GM18517 (cell line): ENCODE measurements at regions not wholly inside any gene's neighbourhood (a gene's known extent, or its start where the extent isn't known, plus 50 kb on each side); places are given as distances from the start of the nearest gene placed in this dataset.

Experiments
- ATAC-seq: cut with Tn5 transposase; IDR thresholded peaks from one replicate; pipeline ENCODE4 v1.9.1; 2021; ENCODE audit warnings: mild to moderate bottlenecking, moderate library complexity; ENCODE audit not compliant: unreplicated experiment

DNA sequence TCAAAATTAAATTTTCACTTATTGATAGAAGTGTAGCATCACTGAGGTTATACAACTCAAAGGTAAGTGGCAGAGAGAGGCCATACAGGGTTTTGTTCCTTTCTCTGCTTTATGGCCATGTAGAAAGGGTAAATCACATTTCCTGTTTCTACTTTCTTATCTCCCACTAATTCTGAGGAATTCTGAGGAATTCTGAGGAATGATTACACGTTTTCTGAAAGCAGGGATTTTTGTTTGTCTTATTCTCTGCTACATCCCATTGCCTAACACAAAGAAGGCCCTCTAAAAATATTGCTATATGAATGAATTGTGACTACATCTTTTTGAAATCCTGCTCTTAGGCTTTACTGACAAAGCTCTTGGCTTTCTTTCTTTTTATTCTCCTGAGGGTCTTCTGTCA lies 516.9 kb upstream of the ZNF608 start:
- ATAC-seq: no peak

DNA sequence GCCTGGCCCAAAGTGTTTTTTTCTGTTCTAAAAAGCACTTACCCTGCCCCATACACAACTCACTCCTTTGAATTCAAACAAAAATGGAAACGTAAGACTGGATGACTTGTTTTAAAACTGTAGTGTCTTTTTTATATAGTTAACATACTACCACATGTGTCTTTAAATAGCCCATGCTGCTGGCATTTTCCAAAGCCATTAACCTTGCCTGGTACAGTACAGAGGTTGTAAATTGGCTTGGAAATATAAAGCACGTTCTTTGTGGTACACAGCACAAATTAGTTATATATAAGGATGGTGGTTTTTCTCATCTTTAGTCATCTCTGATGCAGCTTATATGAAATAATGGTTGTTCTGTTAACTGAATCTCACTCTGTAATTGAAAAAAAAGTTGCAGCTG lies 519.7 kb upstream of the ZNF608 start:
- ATAC-seq: no peak

DNA sequence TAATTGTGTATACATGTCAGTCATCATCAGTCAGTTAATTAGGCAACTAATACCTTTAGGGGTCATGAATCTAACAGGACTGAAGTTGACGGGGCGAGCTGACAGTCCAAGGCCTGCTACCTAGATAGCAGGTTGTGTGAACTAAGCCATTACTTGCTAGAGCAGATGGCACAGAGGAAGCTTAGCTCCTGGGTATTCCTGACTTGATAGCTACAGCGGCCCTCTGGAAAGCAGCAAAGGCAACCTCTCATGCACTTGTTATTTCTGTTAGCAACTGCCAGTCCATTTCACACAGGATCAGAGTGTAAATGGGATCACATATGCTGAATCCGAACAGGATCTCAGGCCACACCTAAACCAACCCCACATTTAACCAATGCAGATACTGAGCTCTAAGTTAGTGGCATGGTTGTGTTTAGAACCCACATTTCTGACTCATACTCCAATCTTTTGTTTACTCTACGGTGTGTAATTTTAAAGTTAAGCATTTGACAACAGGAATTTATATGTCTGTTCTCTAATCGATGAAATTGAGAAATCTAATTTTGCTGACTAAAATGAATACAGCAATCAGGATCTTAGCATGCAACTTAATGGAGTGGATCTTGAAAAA lies 521.3 kb upstream of the ZNF608 start:
- no peak for ATAC-seq

DNA sequence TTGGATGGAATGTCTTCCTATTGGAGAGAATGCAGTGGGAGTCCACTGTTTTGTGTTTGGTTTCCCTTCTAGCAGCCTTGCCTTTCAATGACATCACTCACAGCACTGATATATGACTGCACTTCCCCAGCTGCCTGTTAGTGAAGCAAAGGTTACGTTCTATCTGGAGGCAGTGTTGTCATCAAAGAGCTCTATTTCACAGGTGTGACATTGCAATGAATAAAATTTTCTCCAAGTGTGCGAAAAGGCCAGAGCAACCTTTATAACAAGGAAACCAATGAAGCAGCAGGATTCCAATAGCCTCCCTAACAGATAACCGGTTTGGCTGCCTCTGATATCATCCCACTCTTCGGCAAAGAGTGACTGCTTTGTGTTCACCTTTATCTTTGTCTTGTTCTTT lies 523.5 kb upstream of the ZNF608 start:
- no peak for ATAC-seq

DNA sequence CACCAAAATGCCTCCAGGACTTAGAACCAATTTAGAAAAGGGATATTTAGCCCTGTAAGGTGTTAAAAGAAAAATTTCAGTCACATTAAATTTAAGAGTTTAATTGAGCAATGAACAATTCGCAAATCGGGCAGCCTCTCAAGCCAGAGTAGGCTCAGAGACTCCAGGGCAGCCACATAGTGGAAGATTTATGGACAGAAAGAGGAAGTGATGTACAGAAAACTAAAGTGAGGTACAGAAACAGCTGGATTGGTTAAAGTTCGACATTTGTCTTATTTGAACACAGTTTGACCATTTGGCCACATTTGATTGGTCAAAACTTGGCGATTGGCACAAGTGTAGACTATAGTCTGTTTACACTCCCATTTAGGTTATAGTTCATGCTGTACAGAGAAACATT lies 525.9 kb upstream of the ZNF608 start:
- ATAC-seq: no peak

DNA sequence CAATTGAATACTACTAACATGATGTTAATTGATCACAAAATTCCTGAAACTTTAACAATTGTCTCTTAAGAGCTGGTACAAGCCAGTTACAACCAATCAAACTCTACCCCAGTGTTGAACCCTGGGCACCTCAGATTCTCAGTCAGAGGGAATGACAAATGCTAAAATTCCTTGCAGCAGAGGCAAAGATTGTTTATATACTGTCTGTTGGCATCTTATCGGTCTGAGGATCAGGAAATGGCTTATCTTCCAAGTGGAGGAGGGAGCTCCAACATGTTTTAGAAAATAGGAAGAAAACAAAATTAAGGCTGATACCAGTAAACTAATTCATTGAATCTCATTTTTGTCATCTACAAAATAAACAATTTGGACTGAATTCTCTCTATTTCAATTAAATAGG lies 527.8 kb upstream of the ZNF608 start:
- ATAC-seq: no peak

DNA sequence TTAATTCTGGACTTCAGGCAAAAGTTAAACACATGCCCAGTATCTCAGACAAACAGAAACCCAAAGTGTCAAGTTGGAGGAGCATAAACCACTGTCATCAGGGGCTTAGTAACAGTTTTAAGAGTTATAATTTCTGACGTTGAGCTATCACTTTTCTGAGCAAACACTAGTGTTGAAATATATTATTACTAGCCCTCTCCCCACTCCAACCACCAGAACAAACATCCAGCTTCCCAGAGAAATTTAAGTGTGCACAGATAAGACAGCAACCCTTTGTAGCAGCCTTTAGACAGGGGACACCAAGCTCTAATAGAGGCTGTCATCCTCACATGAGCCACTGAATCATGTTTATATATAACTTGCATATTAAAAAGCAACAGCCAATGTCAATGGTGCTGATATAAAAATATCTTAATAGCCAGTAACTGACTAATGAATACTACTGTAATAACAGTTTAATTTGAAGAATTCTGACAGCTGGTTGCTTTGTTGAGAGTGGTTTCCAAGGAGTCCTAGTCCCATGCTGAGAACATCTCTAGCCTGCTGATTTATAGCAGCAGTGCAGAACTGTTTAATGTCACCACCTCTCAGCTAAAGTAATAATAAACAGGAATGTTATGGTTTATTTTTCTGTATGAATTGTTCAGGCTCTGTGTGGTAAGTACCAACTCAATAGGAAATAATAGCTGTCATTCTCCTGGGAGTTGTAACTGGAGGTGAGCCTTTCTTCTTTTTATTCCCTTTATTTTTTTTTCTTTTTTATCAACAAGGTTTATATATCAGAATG lies 528.7 kb upstream of the ZNF608 start:
- ATAC-seq: no peak

DNA sequence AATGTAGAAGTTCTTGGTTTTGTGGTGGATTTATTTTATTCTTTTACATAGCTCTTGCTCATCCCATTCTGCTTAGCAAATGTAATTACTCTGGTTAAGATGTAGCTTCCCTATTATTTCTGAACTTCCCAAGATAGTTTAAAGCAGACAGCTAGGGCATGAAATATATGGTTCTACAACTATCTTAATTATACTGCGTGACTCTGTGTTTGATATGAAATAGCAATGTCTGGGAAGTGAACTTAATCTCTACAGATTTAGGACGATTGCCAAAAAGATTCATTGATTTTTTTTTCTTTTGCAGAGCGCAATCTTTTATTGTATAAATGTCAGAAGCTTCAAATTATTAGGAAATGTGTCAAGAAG lies 529.3 kb upstream of the ZNF608 start:
- no peak for ATAC-seq

DNA sequence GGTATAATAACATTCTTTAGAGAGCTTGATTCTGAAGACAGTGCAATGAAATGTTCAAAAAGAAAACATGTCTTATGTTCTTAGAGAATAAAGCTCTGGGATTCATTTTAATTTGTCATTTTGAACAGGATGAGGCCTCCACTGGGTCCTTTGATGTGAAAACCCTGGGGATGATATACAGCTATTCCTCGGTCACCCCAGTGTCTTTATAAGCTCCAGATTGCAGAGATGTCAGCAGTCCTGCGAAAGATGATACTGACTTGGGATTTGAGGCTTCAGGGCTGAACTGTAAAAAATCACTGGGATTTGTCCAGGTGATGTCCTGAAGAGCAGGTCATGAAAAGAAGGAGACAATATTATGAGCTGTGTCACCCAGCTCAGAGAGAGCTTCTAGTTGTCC lies 529.7 kb upstream of the ZNF608 start:
- no peak for ATAC-seq

DNA sequence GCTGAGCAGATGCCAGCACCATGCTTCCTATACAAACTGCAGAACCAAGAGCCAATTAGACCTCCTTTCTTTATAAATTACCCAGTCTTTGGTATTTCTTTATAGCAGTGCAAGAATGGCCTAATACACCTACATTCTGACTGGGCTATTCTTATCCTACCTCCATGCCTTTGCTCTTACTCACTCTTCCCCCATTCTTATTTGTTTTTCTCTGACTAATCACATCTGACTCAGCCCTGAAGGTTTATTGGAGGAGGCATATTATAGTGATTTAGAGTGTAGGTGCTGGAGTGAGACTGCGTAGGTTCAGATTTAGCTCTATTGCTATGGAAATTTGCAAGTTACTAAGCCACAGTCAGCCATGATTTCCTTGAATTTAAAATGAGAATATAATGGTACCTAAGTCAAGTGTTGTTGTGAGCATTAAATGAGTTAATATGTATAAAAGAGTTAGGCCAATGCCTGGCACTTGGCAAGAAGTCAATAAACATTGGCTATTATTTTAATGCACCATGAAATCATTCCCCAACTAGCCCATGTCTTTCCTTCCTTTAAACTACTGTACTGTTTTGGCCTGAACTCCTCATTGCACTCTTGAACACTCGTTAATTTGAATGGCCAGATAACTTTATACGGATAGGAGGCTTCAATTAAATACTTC lies 531.2 kb upstream of the ZNF608 start:
- no peak for ATAC-seq

DNA sequence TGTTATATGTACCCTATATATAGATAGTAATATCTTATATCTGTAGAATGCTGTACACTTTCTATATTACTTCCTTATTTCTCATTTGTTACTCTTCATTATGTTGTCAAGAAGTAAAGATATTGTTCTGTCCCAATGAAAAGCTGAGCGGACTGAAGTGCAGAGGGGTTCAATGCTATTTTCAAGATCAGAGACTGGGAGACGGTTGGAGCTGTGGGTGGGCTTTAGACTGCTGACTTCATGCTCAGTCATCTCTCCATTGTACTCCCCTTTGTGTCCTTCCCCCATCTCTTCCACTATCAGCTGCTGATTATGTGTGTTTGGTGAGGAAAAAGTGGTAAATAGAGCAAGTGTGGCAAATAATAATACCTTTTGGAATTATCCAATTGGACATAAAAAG lies 532.3 kb upstream of the ZNF608 start:
- no peak for ATAC-seq

DNA sequence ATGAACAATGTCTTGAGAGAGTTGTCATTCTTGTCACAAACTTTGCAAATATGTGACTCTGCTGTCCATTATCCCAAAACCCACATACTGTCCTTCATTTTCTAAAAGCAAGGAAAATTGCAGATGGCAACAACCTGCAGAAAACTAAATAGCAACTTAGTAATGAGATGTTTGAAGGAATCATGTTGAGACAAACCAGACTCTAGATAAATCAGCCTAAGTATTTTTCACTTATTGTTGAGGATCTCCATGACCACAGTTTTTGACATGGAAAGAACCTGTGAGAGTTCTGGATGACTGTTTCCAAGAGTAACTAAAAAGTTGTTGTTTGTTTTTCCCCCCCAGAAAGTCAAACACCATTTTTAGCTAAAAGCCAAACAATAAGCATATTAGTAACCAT lies 535.2 kb upstream of the ZNF608 start:
- no peak for ATAC-seq

DNA sequence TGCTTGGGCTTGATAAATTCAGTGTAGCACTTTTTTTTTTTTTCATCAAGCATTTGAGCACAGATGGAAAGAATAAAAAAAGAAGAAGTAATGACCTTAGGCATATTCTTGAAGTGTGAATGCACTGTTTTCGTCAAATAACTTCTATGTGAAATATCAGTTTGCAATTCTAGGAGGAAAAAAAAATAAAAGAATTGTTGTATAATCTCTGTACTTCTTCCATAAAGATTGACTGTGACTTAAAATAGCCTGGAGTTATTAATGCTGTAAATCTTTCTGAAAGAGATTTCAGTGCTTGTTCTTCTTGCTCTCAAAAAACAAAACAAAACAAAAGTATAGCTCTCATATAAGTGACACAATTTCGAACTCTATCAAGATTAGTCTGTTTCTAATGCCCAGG lies 536.9 kb upstream of the ZNF608 start:
- no peak for ATAC-seq

DNA sequence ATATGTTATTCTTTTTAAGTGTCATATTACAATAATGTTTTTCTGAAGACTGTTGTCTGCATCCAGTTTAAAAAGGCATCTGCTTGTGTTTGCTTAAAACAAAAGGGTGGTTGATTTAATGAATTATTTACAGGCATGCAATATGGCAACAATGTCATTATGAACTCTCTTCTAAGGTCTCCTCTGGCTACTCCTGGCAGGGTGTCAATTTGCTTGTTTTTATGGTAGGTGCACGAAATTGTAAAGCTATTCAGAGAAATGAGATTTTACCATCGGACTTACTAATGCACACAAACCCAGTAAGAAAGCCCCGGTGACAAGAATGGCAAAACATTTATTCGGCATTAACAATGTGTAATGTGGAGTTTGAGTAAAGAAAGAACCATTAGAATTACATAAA lies 539.8 kb upstream of the ZNF608 start:
- ATAC-seq: no peak

DNA sequence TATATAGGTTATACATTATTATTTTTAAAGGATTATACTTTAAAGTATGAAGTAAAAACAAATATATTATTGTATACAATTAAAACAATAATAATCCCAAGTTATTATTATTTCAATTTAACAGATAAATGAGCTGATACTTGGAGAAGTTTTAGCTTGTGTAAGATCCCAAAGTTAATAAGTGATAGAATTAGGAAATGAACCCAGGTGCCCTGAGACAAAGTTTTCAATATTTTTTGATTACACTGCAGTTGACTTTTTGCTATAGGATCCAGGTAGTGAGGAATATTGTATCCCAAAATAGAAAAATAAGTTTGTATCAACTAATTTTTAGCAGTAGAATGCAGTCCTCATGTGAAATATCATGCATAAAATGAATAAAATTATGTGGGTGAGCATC lies 543.2 kb upstream of the ZNF608 start:
- ATAC-seq: no peak

DNA sequence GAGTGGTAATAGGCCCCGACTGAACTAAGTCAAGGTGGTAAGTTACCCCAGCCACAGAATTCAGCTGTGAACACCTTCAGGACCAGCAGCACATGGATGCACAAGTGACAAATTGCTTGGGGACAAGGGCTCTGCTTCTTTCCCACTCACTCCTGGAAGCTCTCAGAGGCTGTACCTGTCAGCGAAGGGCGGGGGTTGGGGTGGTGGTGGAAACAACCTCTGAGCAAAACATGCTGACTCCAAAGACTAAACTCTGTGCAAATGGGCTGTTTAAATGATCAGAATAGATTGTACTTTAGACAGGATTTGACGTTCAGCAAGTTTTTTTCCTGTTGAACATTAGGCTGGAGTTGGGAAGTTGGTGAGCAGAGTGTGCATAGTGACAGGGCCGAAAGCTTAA lies 544.5 kb upstream of the ZNF608 start:
- no peak for ATAC-seq

DNA sequence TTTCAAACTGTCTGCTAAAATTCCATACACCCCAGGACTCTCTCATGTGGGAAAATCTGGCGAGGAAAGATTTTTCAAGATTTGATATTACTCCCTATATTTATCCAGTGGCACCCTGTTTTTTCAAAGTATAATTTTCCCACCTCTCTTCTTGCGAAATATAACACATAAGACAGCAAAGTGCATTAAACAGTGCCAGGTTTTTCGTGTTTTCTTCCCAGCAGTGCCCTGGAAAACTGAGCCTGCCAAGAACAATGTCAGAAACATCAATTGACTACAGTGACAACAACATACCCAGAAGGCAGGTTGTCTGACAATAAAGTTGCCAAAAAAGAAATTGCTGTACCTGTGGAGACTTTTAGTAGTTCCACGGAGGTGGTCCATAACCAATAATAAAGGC lies 545.0 kb upstream of the ZNF608 start:
- no peak for ATAC-seq

DNA sequence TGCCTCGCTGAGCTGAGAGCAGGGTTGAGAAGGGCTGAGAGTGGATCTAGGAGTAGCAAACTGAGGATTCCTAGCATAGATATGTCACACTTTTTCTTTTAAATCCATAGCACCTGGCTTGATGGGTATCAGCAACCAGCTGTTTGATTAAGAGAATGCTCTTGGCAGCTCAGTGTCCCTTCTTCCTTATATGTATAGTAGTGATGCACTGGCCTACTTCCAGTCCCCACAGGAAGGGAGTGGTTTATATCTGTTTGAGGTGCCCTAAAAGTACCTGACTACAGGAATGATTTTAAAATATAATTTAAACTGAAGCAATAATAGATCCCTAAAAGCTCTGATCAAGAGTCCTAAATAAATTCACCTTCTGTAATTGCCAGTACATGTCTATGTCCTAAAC lies 546.8 kb upstream of the ZNF608 start:
- ATAC-seq: no peak

DNA sequence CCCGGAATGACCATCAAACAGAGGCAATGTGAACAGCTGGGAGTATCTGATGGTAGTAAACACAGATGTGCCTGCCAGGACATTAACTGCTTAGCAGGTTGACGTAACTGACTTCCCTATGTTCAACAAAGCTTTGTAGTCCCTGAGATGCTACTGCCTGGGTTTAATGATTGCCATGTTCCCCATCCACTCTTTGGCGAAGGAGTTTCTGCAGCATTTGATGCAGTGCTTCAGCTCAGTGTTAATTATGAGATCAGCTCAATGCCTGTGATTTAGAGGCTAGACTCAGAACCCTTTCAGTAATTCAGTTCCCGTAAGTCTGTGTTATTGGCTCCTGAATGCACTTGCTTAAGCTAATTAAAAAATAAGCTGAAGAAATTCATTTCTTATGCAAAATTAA lies 547.3 kb upstream of the ZNF608 start:
- ATAC-seq: no peak

DNA sequence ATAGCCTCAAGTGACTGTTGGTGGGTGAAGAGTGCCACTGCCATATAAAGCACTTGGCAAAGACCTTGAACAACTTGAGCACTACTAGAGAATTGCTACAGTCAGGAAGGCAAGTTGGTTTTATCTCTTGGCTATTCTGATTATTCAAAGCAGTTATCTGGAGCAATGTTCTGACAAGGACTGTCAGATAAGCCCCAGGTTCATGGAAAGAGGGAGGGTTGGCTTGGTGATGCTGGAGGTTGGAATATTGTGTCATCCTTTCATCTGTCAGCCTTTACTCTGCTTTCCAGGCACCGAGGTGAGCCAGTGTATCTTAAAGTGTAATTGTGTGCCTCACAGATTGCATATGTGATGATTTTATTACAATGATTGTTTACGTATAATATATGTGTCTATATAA lies 548.4 kb upstream of the ZNF608 start:
- no peak for ATAC-seq

DNA sequence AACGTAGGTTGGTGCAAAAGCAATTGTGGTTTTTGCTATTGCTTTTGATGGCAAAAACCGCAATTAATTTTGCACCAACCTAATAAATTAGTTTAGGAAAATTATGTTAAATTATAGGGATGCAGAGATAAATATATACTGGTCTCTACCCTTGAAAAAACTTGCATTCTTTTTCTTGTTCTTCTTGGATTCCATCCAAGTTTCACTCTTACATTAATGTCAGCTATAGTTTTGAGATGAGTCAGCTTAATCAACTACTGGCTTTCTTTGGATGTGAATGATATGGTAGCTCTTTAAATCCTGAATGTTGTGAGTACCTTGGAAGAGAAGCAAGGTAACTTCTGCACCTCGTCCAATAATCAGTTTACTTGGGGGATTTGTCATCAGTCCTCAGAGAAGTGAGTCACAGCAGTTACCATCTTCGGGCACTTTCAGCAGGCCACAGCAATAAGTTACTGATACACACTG lies 549.0 kb upstream of the ZNF608 start:
- no peak for ATAC-seq

DNA sequence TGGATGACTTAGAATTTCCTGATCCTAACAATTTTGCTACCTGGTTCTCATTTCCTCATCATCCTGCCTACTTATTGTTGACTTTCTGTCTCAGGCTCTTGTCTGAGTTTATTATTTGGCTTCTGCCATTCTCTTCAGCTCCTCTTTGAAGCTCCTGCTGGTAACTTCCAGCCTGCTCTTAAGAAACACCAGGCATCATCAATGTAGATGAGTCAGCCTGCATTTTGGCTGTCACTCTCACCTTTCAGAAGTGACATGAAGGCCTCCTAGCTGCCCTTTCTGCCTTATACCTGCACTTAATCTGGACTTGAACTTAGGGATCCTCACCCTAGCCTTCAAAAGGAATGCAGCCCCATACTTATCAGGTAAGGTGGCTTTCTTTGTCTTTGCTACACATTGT lies 551.8 kb upstream of the ZNF608 start:
- ATAC-seq: no peak
